Left ventricle myocardium inferior (tissue), 1 donor: ENCODE measurements at regions not wholly inside any gene's neighbourhood (a gene's known extent, or its start where the extent isn't known, plus 50 kb on each side); places are given as distances from the start of the nearest gene placed in this dataset.

Experiments used
- DNase-seq: peaks from one replicate; pipeline ENCODE4 v3.0.0-alpha.2; 2020
- H3K27ac ChIP-seq: fragments of 200-600 bp; replicated peaks from 2 replicates; pipeline ENCODE4 v1.8.0; 2021
- H3K27me3 ChIP-seq: fragments of 200-600 bp; 2 replicates; pipeline ENCODE4 v1.8.0; 2021; ENCODE audit warnings: low read depth
- H3K36me3 ChIP-seq: fragments of 200-600 bp; 2 replicates; pipeline ENCODE4 v1.8.0; 2021
- H3K4me1 ChIP-seq: fragments of 200-600 bp; 2 replicates; pipeline ENCODE4 v1.8.0; 2021
- H3K4me3 ChIP-seq: fragments of 200-600 bp; 2 replicates; pipeline ENCODE4 v1.8.0; 2021; ENCODE audit warnings: mild to moderate bottlenecking, moderate library complexity
- H3K9me3 ChIP-seq: fragments of 200-600 bp; replicated peaks from 2 replicates; pipeline ENCODE4 v1.8.0; 2021
- intact Hi-C: fragments of 100-400 bp; cut with micrococcal nuclease; formaldehyde crosslinking; loops from one replicate; pipeline ENCODE4 v1.11.0; 2022
- TF ChIP-seq, protein P1 (sequence below): fragments of 200-600 bp; IDR thresholded peaks from 2 replicates; pipeline ENCODE4 v1.8.0; 2021; ENCODE audit warnings: antibody characterized with exemption, mild to moderate bottlenecking, borderline replicate concordance
- donor health status: DM: no; HTN: yes; CAD: no; lungs with severe emphysema.

GRCh38 chr7:106600569-106601373 is 60.2 kb downstream of the CCDC71L start:
- TF ChIP-seq, protein P1, sequence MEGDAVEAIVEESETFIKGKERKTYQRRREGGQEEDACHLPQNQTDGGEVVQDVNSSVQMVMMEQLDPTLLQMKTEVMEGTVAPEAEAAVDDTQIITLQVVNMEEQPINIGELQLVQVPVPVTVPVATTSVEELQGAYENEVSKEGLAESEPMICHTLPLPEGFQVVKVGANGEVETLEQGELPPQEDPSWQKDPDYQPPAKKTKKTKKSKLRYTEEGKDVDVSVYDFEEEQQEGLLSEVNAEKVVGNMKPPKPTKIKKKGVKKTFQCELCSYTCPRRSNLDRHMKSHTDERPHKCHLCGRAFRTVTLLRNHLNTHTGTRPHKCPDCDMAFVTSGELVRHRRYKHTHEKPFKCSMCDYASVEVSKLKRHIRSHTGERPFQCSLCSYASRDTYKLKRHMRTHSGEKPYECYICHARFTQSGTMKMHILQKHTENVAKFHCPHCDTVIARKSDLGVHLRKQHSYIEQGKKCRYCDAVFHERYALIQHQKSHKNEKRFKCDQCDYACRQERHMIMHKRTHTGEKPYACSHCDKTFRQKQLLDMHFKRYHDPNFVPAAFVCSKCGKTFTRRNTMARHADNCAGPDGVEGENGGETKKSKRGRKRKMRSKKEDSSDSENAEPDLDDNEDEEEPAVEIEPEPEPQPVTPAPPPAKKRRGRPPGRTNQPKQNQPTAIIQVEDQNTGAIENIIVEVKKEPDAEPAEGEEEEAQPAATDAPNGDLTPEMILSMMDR: no peak
- Histone ChIP-seq H3K27ac (no peak overlapping the region), H3K4me3 (no peak overlapping the region), H3K36me3 (no peaks in the 10 kb centered on the region), H3K4me1 (peaks cover 11% of the 10 kb centered on the region), H3K9me3 (no peaks in the 10 kb centered on the region), H3K27me3 (no peaks in the 10 kb centered on the region)
- intact Hi-C loops: no loop called here
- DNase-seq: no peak

DNA sequence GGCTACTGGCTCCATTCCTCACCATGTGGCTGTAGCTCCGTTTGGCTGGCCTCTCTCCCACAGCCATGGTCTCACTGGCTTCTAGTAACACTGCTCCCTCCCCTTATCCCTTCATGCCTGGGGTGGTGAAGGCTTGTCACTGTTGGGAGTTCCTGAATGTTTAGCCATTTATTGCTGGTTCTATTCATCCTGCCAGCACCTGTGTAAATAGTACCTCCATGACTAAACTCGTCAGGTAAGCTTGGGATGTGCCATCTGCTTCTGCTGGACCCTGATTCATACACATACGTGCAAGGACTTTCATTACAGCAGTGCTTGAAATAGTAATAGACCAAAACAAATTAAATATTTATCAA is 61.6 kb downstream of the CCDC71L start:
- Histone ChIP-seq H3K4me3 (no peak overlapping the region), H3K27ac (no peak overlapping the region), H3K4me1 (peaks cover 11% of the 10 kb centered on the region), H3K9me3 (no peaks in the 10 kb centered on the region), H3K36me3 (no peaks in the 10 kb centered on the region), H3K27me3 (no peaks in the 10 kb centered on the region)
- intact Hi-C loops: no loop called here
- TF ChIP-seq, protein P1: no peak
- DNase-seq: no peak

- Histone ChIP-seq H3K36me3 (no peaks in the 10 kb centered on the region), H3K4me1 (peaks cover 11% of the 10 kb centered on the region), H3K4me3 (peak overlapping the region; percentile 65), H3K27me3 (no peaks in the 10 kb centered on the region), H3K9me3 (no peaks in the 10 kb centered on the region), H3K27ac (peak overlapping the region; percentile 60)
- intact Hi-C loops: no loop called here
- peak; percentile 39 for DNase-seq
- TF ChIP-seq, protein P1: no peak
Measured at GRCh38 chr7:106598663-106599342, 62.2 kb downstream of the CCDC71L start.

- Histone ChIP-seq H3K9me3 (no peaks in the 10 kb centered on the region), H3K4me1 (peaks cover 11% of the 10 kb centered on the region), H3K4me3 (peak overlapping the region; percentile 65), H3K36me3 (no peaks in the 10 kb centered on the region), H3K27me3 (no peaks in the 10 kb centered on the region), H3K27ac (peak overlapping the region; percentile 60)
- intact Hi-C loops: no loop called here
- no peak for DNase-seq
- TF ChIP-seq, protein P1: no peak
Measured at GRCh38 chr7:106597751-106598546, 63.0 kb downstream of the CCDC71L start.

GRCh38 chr7:106597014-106597413 is 63.9 kb downstream of the CCDC71L start:
- intact Hi-C loops: no loop called here
- DNase-seq: no peak
- Histone ChIP-seq H3K4me3 (no peak overlapping the region), H3K27ac (no peak overlapping the region), H3K9me3 (no peaks in the 10 kb centered on the region), H3K36me3 (no peaks in the 10 kb centered on the region), H3K27me3 (no peaks in the 10 kb centered on the region), H3K4me1 (peaks cover 11% of the 10 kb centered on the region)
- TF ChIP-seq, protein P1: no peak
